Endodermal cell (in vitro differentiated cells): ENCODE measurements at regions not wholly inside any gene's neighbourhood (a gene's known extent, or its start where the extent isn't known, plus 50 kb on each side); places are given as distances from the start of the nearest gene placed in this dataset.
"Not testable (repeated sequence)": the region's sequence is repeated elsewhere in the genome, so short reads cannot be mapped to it uniquely, and the experiment has no call there.

Experiments used
- DNase-seq: peaks from one replicate; pipeline ENCODE4 v3.0.0-alpha.2; 2017
- H3K27ac ChIP-seq: 2 replicates; pipeline ENCODE4 v1.5.1; 2013; ENCODE audit warnings: mild to moderate bottlenecking, low read depth, low read length, moderate library complexity
- H3K27me3 ChIP-seq: 2 replicates; pipeline ENCODE4 v1.6.1; 2013; ENCODE audit warnings: mild to moderate bottlenecking, low read length, moderate library complexity; ENCODE audit not compliant: insufficient read depth, control insufficient read depth, poor library complexity, severe bottlenecking
- H3K36me3 ChIP-seq: 2 replicates; pipeline ENCODE4 v1.7.0; 2013; ENCODE audit warnings: mild to moderate bottlenecking, low read length, moderate library complexity; ENCODE audit not compliant: control insufficient read depth, insufficient read depth
- H3K4me1 ChIP-seq: one replicate; pipeline ENCODE4 v1.7.0; 2013; ENCODE audit warnings: low read length; ENCODE audit not compliant: control insufficient read depth, insufficient read depth
- H3K4me3 ChIP-seq: 2 replicates; pipeline ENCODE4 v1.5.1; 2013; ENCODE audit warnings: mild to moderate bottlenecking, low read length, moderate library complexity
- H3K9ac ChIP-seq: 2 replicates; pipeline ENCODE4 v1.6.1; 2013; ENCODE audit warnings: mild to moderate bottlenecking, low read length, moderate library complexity; ENCODE audit not compliant: poor library complexity, severe bottlenecking; ENCODE audit errors: extremely low read depth
- H3K9me3 ChIP-seq: 2 replicates; pipeline ENCODE4 v1.6.1; 2013; ENCODE audit warnings: mild to moderate bottlenecking, low read length, moderate library complexity; ENCODE audit not compliant: control insufficient read depth
- H3K27ac Mint-ChIP-seq: 2 replicates; pipeline ENCODE4 v1.8.0; 2020; ENCODE audit warnings: mixed read lengths
- H3K27me3 Mint-ChIP-seq: 2 replicates; pipeline ENCODE4 v1.8.0; 2021; ENCODE audit warnings: mild to moderate bottlenecking, mixed read lengths; ENCODE audit not compliant: insufficient read depth
- H3K36me3 Mint-ChIP-seq: 2 replicates; pipeline ENCODE4 v1.8.0; 2020; ENCODE audit warnings: low read depth, mixed read lengths
- H3K4me1 Mint-ChIP-seq: 2 replicates; pipeline ENCODE4 v1.8.0; 2020; ENCODE audit warnings: mixed read lengths
- H3K4me3 Mint-ChIP-seq: 2 replicates; pipeline ENCODE4 v1.8.0; 2020; ENCODE audit warnings: mild to moderate bottlenecking, moderate library complexity, mixed read lengths
- H3K9me3 Mint-ChIP-seq: 2 replicates; pipeline ENCODE4 v1.8.0; 2020; ENCODE audit warnings: mild to moderate bottlenecking, mixed read lengths
- WGBS, 2 experiments: methylation state at CpG; one replicate each; pipeline versions ENCODE4 v1.1.5 to v1.1.7; 2013; ENCODE audit warnings: missing lambda C conversion rate in 2 of 2, mixed read lengths in 1 of 2; ENCODE audit not compliant: insufficient coverage in 1 of 2, insufficient read length in 1 of 2; 5-methylcytosine and 5-hydroxymethylcytosine counted together
- TF ChIP-seq, protein P1 (sequence below): fragments of 200-600 bp; sonication (generic); conservative IDR thresholded peaks from 2 replicates; pipeline ENCODE4 v1.5.0; 2021; ENCODE audit warnings: antibody characterized with exemption, mild to moderate bottlenecking

DNA sequence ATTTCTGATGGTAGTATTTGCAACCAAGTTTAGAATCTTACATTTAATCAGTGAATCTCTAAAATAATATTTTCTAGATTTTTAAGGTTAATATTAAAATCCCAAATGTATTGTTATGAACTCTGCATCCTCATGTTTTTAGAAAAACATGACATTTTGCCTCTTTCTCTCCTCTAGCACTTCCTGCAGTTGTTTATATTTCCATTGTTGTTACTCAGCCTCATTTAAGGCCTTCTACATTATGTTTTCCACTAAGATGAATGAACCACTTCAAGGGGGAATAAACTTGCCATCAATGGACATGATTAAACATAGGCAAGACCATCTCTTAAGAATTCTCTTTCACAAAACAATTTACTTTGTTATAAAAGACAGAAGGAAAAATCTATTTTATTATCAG, 333.5 kb upstream of the IRAK1BP1 start:
- no peak overlapping the region for H3K27ac ChIP-seq
- Mint-ChIP-seq H3K4me3 (no peak overlapping the region), H3K36me3 (no peaks in the 10 kb centered on the region), H3K27me3 (peaks cover 1% of the 10 kb centered on the region), H3K4me1 (no peaks in the 10 kb centered on the region), H3K27ac (no peak overlapping the region), H3K9me3 (no peaks in the 10 kb centered on the region)
- H3K36me3 ChIP-seq = no peaks in the 10 kb centered on the region
- no peak overlapping the region for H3K9ac ChIP-seq
- TF ChIP-seq, protein P1, sequence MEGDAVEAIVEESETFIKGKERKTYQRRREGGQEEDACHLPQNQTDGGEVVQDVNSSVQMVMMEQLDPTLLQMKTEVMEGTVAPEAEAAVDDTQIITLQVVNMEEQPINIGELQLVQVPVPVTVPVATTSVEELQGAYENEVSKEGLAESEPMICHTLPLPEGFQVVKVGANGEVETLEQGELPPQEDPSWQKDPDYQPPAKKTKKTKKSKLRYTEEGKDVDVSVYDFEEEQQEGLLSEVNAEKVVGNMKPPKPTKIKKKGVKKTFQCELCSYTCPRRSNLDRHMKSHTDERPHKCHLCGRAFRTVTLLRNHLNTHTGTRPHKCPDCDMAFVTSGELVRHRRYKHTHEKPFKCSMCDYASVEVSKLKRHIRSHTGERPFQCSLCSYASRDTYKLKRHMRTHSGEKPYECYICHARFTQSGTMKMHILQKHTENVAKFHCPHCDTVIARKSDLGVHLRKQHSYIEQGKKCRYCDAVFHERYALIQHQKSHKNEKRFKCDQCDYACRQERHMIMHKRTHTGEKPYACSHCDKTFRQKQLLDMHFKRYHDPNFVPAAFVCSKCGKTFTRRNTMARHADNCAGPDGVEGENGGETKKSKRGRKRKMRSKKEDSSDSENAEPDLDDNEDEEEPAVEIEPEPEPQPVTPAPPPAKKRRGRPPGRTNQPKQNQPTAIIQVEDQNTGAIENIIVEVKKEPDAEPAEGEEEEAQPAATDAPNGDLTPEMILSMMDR = no peak
- no peak overlapping the region for H3K4me3 ChIP-seq
- DNase-seq = no peak
- no peaks in the 10 kb centered on the region for H3K4me1 ChIP-seq
- H3K9me3 ChIP-seq = no peaks in the 10 kb centered on the region
- no peaks in the 10 kb centered on the region for H3K27me3 ChIP-seq

DNA sequence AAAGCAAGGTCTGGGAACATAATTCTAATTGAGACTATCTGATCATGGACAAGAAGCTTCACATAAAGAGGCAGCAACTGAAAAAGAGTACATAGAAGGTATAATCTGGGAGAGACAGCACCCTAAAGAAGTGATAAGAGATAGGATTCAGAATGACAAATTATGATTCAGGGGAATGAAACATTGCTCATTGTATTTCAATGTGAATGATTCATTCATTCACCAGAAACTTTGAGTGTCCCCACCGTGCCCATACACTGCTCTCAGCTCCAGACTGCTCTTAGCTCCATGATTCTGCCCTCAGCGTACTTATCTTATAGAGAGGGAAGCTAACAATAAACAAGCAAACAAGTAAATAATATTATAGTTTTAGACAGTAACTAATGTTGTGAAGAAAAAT, 329.3 kb upstream of the IRAK1BP1 start:
- no peak overlapping the region for H3K9ac ChIP-seq
- no peaks in the 10 kb centered on the region for H3K4me1 Mint-ChIP-seq
- no peak overlapping the region for H3K4me3 ChIP-seq
- H3K4me1 ChIP-seq = no peaks in the 10 kb centered on the region
- DNase-seq = no peak
- H3K9me3 Mint-ChIP-seq = no peaks in the 10 kb centered on the region
- H3K9me3 ChIP-seq = no peaks in the 10 kb centered on the region
- 96% methylated on average over 2 of the region's 2 CpGs; no CpG with 5 or more reads in 1 of the 2 experiments for WGBS, 2 experiments
- no peaks in the 10 kb centered on the region for H3K27me3 Mint-ChIP-seq
- H3K36me3 Mint-ChIP-seq = no peaks in the 10 kb centered on the region
- H3K27me3 ChIP-seq = no peaks in the 10 kb centered on the region
- no peak overlapping the region for H3K4me3 Mint-ChIP-seq
- H3K27ac ChIP-seq = no peak overlapping the region
- no peak overlapping the region for H3K27ac Mint-ChIP-seq
- TF ChIP-seq, protein P1 = no peak
- no peaks in the 10 kb centered on the region for H3K36me3 ChIP-seq

DNA sequence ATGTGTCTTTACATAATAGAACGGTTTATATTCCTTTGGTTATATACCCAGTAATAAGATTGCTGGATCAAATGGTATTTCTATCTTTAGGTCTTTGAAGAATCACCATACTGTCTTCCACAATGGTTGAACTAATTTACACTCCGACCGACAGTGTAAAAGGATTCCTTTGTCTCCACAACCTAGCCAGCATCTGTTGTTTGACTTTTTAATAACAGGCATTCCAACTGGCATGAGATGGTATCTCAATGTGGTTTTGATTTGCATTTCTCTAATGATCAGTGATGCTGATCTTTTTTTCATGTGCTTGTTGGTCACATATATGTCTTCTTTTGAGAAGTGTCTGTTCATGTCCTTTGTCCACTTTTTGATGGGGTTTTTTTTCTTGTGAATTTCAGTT, 319.7 kb upstream of the IRAK1BP1 start:
- not testable (repeated sequence) for H3K9ac ChIP-seq, H3K36me3 ChIP-seq, H3K9me3 ChIP-seq, H3K36me3 Mint-ChIP-seq, H3K27ac Mint-ChIP-seq, H3K4me1 Mint-ChIP-seq, H3K27me3 Mint-ChIP-seq, H3K27ac ChIP-seq, H3K4me1 ChIP-seq, DNase-seq, H3K9me3 Mint-ChIP-seq, H3K4me3 ChIP-seq, H3K4me3 Mint-ChIP-seq, H3K27me3 ChIP-seq
- WGBS, 2 experiments = 91 to 100% methylated on average over 3 of the region's 3 CpGs

DNA sequence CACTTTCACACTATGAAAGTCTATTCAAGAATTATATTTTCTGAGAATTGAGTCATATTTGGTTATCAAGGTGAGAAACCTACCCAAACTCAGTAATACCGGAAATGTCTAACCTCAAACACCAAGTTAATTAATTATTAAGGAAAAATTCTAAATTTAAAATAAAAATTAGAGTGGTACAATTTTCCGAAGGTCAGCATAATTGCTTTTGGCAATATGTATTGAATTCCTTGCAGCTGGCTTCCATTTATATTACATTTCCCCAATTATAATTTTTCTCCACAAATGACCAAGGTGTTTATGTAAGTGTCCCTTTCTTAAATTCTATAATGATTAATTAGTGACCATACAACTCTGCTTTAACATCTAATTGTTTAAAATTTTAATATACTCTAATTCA, 316.0 kb upstream of the IRAK1BP1 start:
- no peaks in the 10 kb centered on the region for H3K4me1 Mint-ChIP-seq
- H3K36me3 Mint-ChIP-seq = no peaks in the 10 kb centered on the region
- H3K4me1 ChIP-seq = no peaks in the 10 kb centered on the region
- no peak for DNase-seq
- TF ChIP-seq, protein P1 = no peak
- no peaks in the 10 kb centered on the region for H3K36me3 ChIP-seq
- peaks cover 31% of the 10 kb centered on the region for H3K9me3 Mint-ChIP-seq
- H3K27ac Mint-ChIP-seq = no peak overlapping the region
- peaks cover 30% of the 10 kb centered on the region for H3K9me3 ChIP-seq
- no peaks in the 10 kb centered on the region for H3K27me3 Mint-ChIP-seq
- no peak overlapping the region for H3K27ac ChIP-seq
- no peak overlapping the region for H3K9ac ChIP-seq
- H3K27me3 ChIP-seq = no peaks in the 10 kb centered on the region
- H3K4me3 ChIP-seq = no peak overlapping the region
- WGBS, 2 experiments = 100% methylated on average over 1 of the region's 2 CpGs; no CpG with 5 or more reads in 1 of the 2 experiments
- no peak overlapping the region for H3K4me3 Mint-ChIP-seq
